Uterus (tissue), 2 donors: ENCODE measurements at regions not wholly inside any gene's neighbourhood (a gene's known extent, or its start where the extent isn't known, plus 50 kb on each side); places are given as distances from the start of the nearest gene placed in this dataset.

Source experiments
- POLR2A ChIP-seq, 2 donors: fragments of 450-650 bp; IDR thresholded peaks; one replicate each; pipeline ENCODE4 v1.6.1; 2016; ENCODE audit warnings: antibody characterized with exemption in 2 of 2, mild to moderate bottlenecking in 1 of 2, moderate library complexity in 1 of 2
- TF ChIP-seq, protein P1 (sequence below), 4 experiments: fragments of 200-600 bp in 2 of 4; fragments of 450-650 bp in 2 of 4; sonication (generic) in 2 of 4; IDR thresholded peaks; one replicate each; pipeline ENCODE4 v1.5.1; 2016 to 2019; ENCODE audit warnings: antibody characterized with exemption in 4 of 4, mild to moderate bottlenecking in 2 of 4, moderate library complexity in 1 of 4

- no peak for TF ChIP-seq POLR2A (IDR thresholded peaks at IDR 0.05)
- TF ChIP-seq, protein P1, sequence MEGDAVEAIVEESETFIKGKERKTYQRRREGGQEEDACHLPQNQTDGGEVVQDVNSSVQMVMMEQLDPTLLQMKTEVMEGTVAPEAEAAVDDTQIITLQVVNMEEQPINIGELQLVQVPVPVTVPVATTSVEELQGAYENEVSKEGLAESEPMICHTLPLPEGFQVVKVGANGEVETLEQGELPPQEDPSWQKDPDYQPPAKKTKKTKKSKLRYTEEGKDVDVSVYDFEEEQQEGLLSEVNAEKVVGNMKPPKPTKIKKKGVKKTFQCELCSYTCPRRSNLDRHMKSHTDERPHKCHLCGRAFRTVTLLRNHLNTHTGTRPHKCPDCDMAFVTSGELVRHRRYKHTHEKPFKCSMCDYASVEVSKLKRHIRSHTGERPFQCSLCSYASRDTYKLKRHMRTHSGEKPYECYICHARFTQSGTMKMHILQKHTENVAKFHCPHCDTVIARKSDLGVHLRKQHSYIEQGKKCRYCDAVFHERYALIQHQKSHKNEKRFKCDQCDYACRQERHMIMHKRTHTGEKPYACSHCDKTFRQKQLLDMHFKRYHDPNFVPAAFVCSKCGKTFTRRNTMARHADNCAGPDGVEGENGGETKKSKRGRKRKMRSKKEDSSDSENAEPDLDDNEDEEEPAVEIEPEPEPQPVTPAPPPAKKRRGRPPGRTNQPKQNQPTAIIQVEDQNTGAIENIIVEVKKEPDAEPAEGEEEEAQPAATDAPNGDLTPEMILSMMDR (IDR thresholded peaks at IDR 0.05): no peak
Measured at GRCh38 chr2:13508671-13509070, 791.9 kb downstream of the TRIB2 start.
